Mesenchymal stem cell (in vitro differentiated cells and primary cell): ENCODE measurements at regions not wholly inside any gene's neighbourhood (a gene's known extent, or its start where the extent isn't known, plus 50 kb on each side); places are given as distances from the start of the nearest gene placed in this dataset.
"Not testable (repeated sequence)": the region's sequence is repeated elsewhere in the genome, so short reads cannot be mapped to it uniquely, and the experiment has no call there.

Experiments used
- DNase-seq: peaks from one replicate; pipeline ENCODE4 v3.0.0-alpha.2; 2013
- H2AFZ ChIP-seq: one replicate; pipeline ENCODE4 v1.6.1; 2013; ENCODE audit warnings: low read depth, mild to moderate bottlenecking, control low read depth, inconsistent platforms, low read length, moderate library complexity
- H2AK5ac ChIP-seq: 2 replicates; pipeline ENCODE4 v1.6.1; 2013; ENCODE audit warnings: low read length, moderate library complexity, mild to moderate bottlenecking, inconsistent platforms; ENCODE audit not compliant: severe bottlenecking
- H2BK120ac ChIP-seq: one replicate; pipeline ENCODE4 v1.6.1; 2013; ENCODE audit warnings: low read depth, mild to moderate bottlenecking, inconsistent platforms, low read length, moderate library complexity
- H2BK12ac ChIP-seq, 2 experiments: one replicate each; pipeline ENCODE4 v1.6.1; 2013; ENCODE audit warnings: inconsistent platforms in 2 of 2, low read length in 2 of 2, mild to moderate bottlenecking in 2 of 2, moderate library complexity in 2 of 2, control low read depth in 1 of 2
- H2BK15ac ChIP-seq: one replicate; pipeline ENCODE4 v1.6.1; 2013; ENCODE audit warnings: mild to moderate bottlenecking, low read depth, inconsistent platforms; ENCODE audit not compliant: poor library complexity, severe bottlenecking
- H2BK5ac ChIP-seq: 2 replicates; pipeline ENCODE4 v1.6.1; 2013; ENCODE audit warnings: low read depth, mild to moderate bottlenecking, low read length, control low read depth, inconsistent platforms; ENCODE audit not compliant: poor library complexity, severe bottlenecking
- H3K14ac ChIP-seq, 2 experiments: one replicate each; pipeline ENCODE4 v1.6.1; 2013; ENCODE audit warnings: inconsistent platforms in 2 of 2, low read length in 2 of 2, control low read depth in 1 of 2, mild to moderate bottlenecking in 1 of 2, moderate library complexity in 1 of 2
- H3K18ac ChIP-seq, 2 experiments: one replicate each; pipeline ENCODE4 v1.6.1; 2013; ENCODE audit warnings: inconsistent platforms in 2 of 2, low read length in 2 of 2, control low read depth in 1 of 2, low read depth in 1 of 2, mild to moderate bottlenecking in 1 of 2
- H3K23ac ChIP-seq, 2 experiments: one replicate each; pipeline ENCODE4 v1.6.1; 2013; ENCODE audit warnings: inconsistent platforms in 2 of 2, low read length in 2 of 2, mild to moderate bottlenecking in 2 of 2, moderate library complexity in 2 of 2, control low read depth in 1 of 2
- H3K27ac ChIP-seq: 2 replicates; pipeline ENCODE4 v1.5.1; 2013; ENCODE audit warnings: mild to moderate bottlenecking, moderate library complexity, low read length, control low read depth, inconsistent platforms; ENCODE audit not compliant: poor library complexity, severe bottlenecking
- H3K27me3 ChIP-seq, 2 experiments: 2 replicates each; pipeline versions ENCODE4 v1.6.1 to v1.7.0; 2013; ENCODE audit warnings: low read length in 2 of 2, mild to moderate bottlenecking in 2 of 2, moderate library complexity in 2 of 2, control low read depth in 1 of 2, inconsistent platforms in 1 of 2; ENCODE audit not compliant: control insufficient read depth in 1 of 2, insufficient read depth in 1 of 2
- H3K36me3 ChIP-seq, 2 experiments: 2 replicates each; pipeline versions ENCODE4 v1.6.1 to v1.7.0; 2013; ENCODE audit warnings: low read length in 2 of 2, control low read depth in 1 of 2, inconsistent platforms in 1 of 2, low read depth in 1 of 2, mild to moderate bottlenecking in 1 of 2; ENCODE audit not compliant: insufficient read depth in 2 of 2, control insufficient read depth in 1 of 2
- H3K4ac ChIP-seq, 2 experiments: one replicate each; pipeline ENCODE4 v1.6.1; 2013; ENCODE audit warnings: inconsistent platforms in 2 of 2, low read length in 2 of 2, mild to moderate bottlenecking in 2 of 2, moderate library complexity in 2 of 2, control low read depth in 1 of 2, low read depth in 1 of 2
- H3K4me1 ChIP-seq: 2 replicates; pipeline ENCODE4 v1.6.1; 2013; ENCODE audit warnings: low read depth, low read length, control low read depth; ENCODE audit not compliant: control insufficient read depth, insufficient read depth
- H3K4me2 ChIP-seq: 2 replicates; pipeline ENCODE4 v1.6.1; 2013; ENCODE audit warnings: low read length, mild to moderate bottlenecking, inconsistent platforms; ENCODE audit not compliant: poor library complexity, severe bottlenecking
- H3K4me3 ChIP-seq, 2 experiments: 2 replicates each; pipeline versions ENCODE4 v1.5.1 to v1.7.0; 2013; ENCODE audit warnings: low read length in 2 of 2, mild to moderate bottlenecking in 2 of 2, control low read depth in 1 of 2, low read depth in 1 of 2; ENCODE audit not compliant: insufficient read depth in 1 of 2
- H3K79me1 ChIP-seq: replicated peaks from 2 replicates; pipeline ENCODE4 v1.6.1; 2013; ENCODE audit warnings: mild to moderate bottlenecking, control low read depth, low read length, inconsistent platforms; ENCODE audit not compliant: poor library complexity, severe bottlenecking
- H3K9ac ChIP-seq: 2 replicates; pipeline ENCODE4 v1.7.0; 2013; ENCODE audit warnings: mild to moderate bottlenecking, low read length, moderate library complexity
- H3K9me3 ChIP-seq: 2 replicates; pipeline ENCODE4 v1.7.0; 2013; ENCODE audit warnings: mild to moderate bottlenecking, low read length; ENCODE audit not compliant: control insufficient read depth
- H4K8ac ChIP-seq: one replicate; pipeline ENCODE4 v1.6.1; 2013; ENCODE audit warnings: inconsistent platforms, mild to moderate bottlenecking, low read length, moderate library complexity
- H4K91ac ChIP-seq: one replicate; pipeline ENCODE4 v1.6.1; 2013; ENCODE audit warnings: mild to moderate bottlenecking, low read length, inconsistent platforms
- WGBS: methylation state at CpG from one replicate; pipeline ENCODE4 v1.1.7; 2013; ENCODE audit warnings: mixed read lengths; 5-methylcytosine and 5-hydroxymethylcytosine counted together

GRCh38 chr13:112176141-112177119, 109.5 kb downstream of the SOX1 start:
- H3K14ac ChIP-seq, H2BK5ac ChIP-seq, H3K4me3 ChIP-seq, H3K23ac ChIP-seq, H2BK15ac ChIP-seq, H3K4ac ChIP-seq, H4K91ac ChIP-seq, H3K36me3 ChIP-seq, H3K27ac ChIP-seq, H3K9ac ChIP-seq, H2BK120ac ChIP-seq, H4K8ac ChIP-seq, H2AK5ac ChIP-seq, H3K18ac ChIP-seq, DNase-seq, H2BK12ac ChIP-seq, H2AFZ ChIP-seq, H3K4me2 ChIP-seq, H3K27me3 ChIP-seq, H3K4me1 ChIP-seq, H3K79me1 ChIP-seq: not testable (repeated sequence)
- peaks cover 12% of the 10 kb centered on the region for H3K9me3 ChIP-seq
- 88% methylated on average over 34 of the region's 34 CpGs for WGBS

GRCh38 chr13:112177450-112178288, 110.7 kb downstream of the SOX1 start:
- no peak overlapping the region for H4K8ac ChIP-seq
- peaks cover 12% of the 10 kb centered on the region for H3K9me3 ChIP-seq
- no peaks in the 10 kb centered on the region for H3K79me1 ChIP-seq
- no peaks in the 10 kb centered on the region for H3K27me3 ChIP-seq
- H3K4me3 ChIP-seq, result no peak overlapping the region
- no peak overlapping the region for H3K9ac ChIP-seq
- WGBS, result 83% methylated on average over 9 of the region's 12 CpGs
- H2BK5ac ChIP-seq, result no peak overlapping the region
- no peak overlapping the region for H2BK15ac ChIP-seq
- no peak overlapping the region for H3K4ac ChIP-seq
- H3K18ac ChIP-seq, result no peak overlapping the region
- no peak overlapping the region for H3K14ac ChIP-seq
- H3K23ac ChIP-seq, result no peak overlapping the region
- H2AK5ac ChIP-seq, result no peak overlapping the region
- no peak overlapping the region for H2BK120ac ChIP-seq
- H3K27ac ChIP-seq, result no peak overlapping the region
- no peaks in the 10 kb centered on the region for H3K4me1 ChIP-seq
- no peaks in the 10 kb centered on the region for H3K36me3 ChIP-seq
- H2BK12ac ChIP-seq, result no peak overlapping the region
- H2AFZ ChIP-seq, result no peak overlapping the region
- DNase-seq, result no peak
- H3K4me2 ChIP-seq, result no peak overlapping the region
- H4K91ac ChIP-seq, result no peak overlapping the region

- H3K4ac ChIP-seq, result no peak overlapping the region
- H4K91ac ChIP-seq, result no peak overlapping the region
- no peak overlapping the region for H4K8ac ChIP-seq
- no peak overlapping the region for H2BK12ac ChIP-seq
- no peak overlapping the region for H2AFZ ChIP-seq
- no peak overlapping the region for H2BK120ac ChIP-seq
- H3K14ac ChIP-seq, result no peak overlapping the region
- no peak overlapping the region for H3K27ac ChIP-seq
- H2BK5ac ChIP-seq, result no peak overlapping the region
- no peak overlapping the region for H3K18ac ChIP-seq
- H2BK15ac ChIP-seq, result no peak overlapping the region
- DNase-seq, result no peak
- H3K36me3 ChIP-seq, result no peaks in the 10 kb centered on the region
- no peak overlapping the region for H2AK5ac ChIP-seq
- H3K9ac ChIP-seq, result no peak overlapping the region
- H3K9me3 ChIP-seq, result peaks cover 10% of the 10 kb centered on the region
- H3K79me1 ChIP-seq, result no peaks in the 10 kb centered on the region
- no peak overlapping the region for H3K23ac ChIP-seq
- H3K4me2 ChIP-seq, result no peak overlapping the region
- H3K4me3 ChIP-seq, result no peak overlapping the region
- 83% methylated on average over 5 of the region's 5 CpGs for WGBS
- no peaks in the 10 kb centered on the region for H3K4me1 ChIP-seq
- no peaks in the 10 kb centered on the region for H3K27me3 ChIP-seq
These were observed 111.8 kb downstream of the SOX1 start for GRCh38 chr13:112178769-112179168.

- Histone ChIP-seq H2AFZ (no peak overlapping the region), H3K4ac (no peak overlapping the region), H3K27me3 (no peaks in the 10 kb centered on the region), H3K4me1 (no peaks in the 10 kb centered on the region), H3K18ac (no peak overlapping the region), H3K27ac (no peak overlapping the region), H3K14ac (no peak overlapping the region), H3K79me1 (no peaks in the 10 kb centered on the region), H3K4me2 (no peak overlapping the region), H2BK12ac (no peak overlapping the region), H4K91ac (no peak overlapping the region), H4K8ac (no peak overlapping the region), H3K9ac (no peak overlapping the region), H2BK120ac (no peak overlapping the region), H2BK5ac (no peak overlapping the region), H3K4me3 (no peak overlapping the region), H2AK5ac (no peak overlapping the region), H2BK15ac (no peak overlapping the region), H3K36me3 (no peaks in the 10 kb centered on the region), H3K9me3 (peaks cover 5% of the 10 kb centered on the region), H3K23ac (no peak overlapping the region)
- 80% methylated on average over 6 of the region's 9 CpGs for WGBS
- no peak for DNase-seq
These were observed 112.5 kb downstream of the SOX1 start for GRCh38 chr13:112179421-112179820.
